Suppressor macrophage treated with lipopolysaccharide for 1 hour (primary cell): ENCODE measurements at regions not wholly inside any gene's neighbourhood (a gene's known extent, or its start where the extent isn't known, plus 50 kb on each side); places are given as distances from the start of the nearest gene placed in this dataset.

Experiments
- DNase-seq, 3 donors: peaks; one replicate each; pipeline ENCODE4 v3.0.0-alpha.2; 2020 to 2022

DNA sequence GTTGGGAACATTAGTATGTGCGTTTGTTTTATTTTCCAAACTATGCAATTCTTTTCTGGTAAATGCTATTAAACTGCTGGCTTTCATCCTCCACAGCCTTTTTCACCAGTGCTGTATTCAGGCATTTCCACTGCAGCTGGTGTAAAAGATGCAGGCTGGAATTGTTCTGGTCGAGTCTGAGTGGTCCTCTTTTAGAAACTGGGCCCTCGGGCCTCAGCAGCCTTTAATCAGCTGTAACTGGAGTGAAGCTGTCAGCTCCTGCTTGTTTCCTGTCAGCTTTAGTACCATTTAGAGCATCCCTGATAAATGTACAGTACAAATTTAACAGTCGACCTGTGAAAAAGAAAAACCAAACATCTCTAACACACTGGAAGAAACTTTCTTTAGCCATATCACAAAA is 979.6 kb downstream of the TFAP2A start:
- DNase-seq: no peak

GRCh38 chr6:9431945-9432344 is 982.9 kb downstream of the TFAP2A start:
- no peak for DNase-seq

DNA sequence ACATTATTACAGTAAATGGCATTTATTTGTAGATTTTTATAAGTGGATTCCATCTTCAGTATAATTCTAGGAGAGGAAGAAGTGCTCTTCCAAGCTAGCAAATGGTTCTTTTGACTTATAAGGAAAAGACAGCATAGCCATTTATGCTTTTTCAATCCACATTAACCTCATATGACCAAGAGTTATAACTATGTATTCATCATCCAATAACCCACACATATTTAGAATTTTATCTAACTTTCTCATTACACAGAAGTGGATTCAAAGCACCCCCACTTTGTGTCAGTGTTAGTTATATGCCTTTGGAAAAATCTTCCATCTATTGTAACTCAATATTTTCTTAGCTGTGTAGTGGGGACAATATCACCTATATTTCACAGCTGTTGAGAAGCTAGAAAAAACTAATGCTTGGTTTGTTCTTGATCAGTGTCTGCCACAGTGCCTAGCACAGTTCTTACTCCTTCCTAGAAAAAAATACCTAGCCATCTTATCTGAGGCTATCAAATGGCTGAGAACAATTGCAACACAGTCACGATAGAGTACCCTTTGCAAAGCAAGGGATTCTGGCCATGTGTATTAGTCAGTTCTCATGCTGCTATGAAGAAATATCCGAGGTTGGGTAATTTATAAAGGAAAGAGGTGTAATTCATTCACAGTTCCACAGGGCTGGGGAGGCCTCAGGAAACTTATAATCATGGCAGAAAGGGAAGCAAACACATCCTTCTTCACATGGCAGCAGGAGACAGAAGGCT is 986.3 kb downstream of the TFAP2A start:
- no peak for DNase-seq

DNA sequence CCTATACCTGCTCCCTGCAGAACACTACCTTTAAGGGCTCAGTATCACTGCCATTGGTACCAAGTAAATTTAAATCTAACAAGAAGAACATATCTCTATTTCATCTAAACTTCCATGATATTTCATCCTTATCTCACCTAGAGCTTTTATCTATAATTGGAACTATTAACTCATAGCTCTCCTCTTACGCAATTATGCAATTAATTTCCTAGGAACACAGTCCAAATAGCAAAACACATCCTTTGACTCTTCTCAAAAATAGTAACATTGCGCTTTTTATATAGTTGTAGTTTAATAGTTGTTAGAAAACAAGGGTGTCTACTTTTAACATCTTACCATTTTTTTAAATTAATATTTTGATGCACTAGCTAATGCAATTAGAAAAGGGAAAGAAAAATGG is 986.8 kb upstream of the SLC35B3 start:
- no peak for DNase-seq

- DNase-seq: no peak
Measured at GRCh38 chr6:9420316-9421015, 985.1 kb upstream of the SLC35B3 start.

DNA sequence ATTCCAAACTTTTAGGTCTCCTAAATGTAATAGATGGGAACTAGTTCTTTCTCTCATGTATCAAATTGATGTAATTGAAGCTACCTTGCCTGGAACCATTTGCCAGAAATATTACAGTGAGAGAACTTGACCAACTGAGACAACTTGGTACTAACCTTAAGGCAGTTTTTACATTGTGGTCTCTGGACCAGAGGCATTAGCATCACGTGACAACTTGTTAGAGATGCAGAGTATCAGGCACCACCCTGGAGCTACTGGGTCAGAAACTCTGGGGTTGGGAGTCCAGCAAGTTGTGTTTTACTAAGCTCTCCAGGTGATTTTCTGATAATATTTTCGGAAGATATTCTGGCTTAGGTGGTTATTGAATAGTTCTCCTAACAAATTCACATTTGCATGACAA is 982.1 kb upstream of the SLC35B3 start:
- DNase-seq: no peak

DNA sequence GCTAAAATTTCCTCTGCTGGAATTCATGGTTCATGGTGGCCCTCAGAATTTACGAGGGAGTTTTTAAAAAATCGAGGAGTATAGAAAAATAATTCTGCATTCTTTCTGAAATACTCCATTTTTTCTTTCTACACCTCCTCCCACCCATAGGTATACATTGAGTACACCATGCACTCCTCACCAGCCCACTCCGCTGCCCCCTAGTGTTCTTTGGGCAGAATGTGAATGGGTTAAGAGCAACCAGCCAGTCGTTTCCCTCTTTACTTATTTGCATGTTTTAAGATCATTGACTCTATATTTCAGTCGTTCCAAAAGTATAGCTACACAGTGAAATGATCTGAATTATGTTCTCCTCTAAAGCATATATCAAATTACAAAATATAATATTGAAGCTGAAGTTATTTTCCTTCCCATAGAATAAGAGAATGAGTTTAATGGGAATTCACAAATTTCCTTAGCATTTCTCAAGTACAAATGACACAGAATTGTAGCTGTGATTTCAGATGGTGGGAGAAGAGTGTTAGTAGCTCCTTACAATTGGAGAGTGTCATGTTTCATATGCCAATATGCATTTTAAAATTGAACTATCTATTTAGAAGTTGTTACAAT is 977.7 kb upstream of the SLC35B3 start:
- DNase-seq: peak in 2 of 3 donors; percentile 32 to 45

DNA sequence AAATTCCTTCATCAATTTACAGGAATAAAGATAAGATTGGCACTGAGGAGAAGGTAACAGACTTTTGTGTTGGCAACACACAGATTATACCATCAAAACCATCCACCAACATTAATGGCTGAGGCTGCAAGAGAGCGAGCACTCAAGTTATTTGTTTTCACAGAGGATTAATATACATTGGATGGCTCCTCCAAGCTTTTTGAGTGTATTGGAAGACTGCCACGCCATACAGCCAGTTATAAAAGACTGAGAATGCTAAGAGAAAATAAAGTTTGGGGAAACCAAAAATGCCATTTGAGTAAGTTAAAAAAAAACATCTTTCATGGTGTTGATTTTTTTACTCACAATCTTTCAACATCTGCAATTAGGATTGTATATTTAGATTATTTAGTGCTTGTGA is 973.8 kb upstream of the SLC35B3 start:
- DNase-seq: no peak

- DNase-seq: peak in 1 of 3 donors; percentile 11
Measured at GRCh38 chr6:9408402-9409117, 973.2 kb upstream of the SLC35B3 start.

DNA sequence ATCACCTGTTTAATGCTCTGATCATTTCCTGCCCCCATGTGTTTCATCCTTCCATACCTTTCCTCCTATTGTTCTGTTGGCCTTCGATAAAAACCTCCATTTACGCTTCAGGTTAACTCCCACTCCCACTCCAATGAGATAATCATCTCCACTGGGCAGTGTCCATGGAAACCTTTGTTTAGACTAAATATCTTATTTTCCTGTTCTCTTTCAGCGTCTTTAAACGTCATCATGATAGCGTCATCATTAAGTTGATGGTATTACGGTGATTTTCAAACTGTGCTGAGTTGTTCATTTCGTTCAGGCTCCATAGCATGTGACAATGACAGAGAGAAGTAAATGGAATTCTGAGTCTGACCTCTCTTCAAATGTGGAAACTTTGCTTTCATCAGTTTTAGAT is 970.5 kb upstream of the SLC35B3 start:
- DNase-seq: no peak

GRCh38 chr6:9405369-9405768 is 970.0 kb upstream of the SLC35B3 start:
- no peak for DNase-seq

DNA sequence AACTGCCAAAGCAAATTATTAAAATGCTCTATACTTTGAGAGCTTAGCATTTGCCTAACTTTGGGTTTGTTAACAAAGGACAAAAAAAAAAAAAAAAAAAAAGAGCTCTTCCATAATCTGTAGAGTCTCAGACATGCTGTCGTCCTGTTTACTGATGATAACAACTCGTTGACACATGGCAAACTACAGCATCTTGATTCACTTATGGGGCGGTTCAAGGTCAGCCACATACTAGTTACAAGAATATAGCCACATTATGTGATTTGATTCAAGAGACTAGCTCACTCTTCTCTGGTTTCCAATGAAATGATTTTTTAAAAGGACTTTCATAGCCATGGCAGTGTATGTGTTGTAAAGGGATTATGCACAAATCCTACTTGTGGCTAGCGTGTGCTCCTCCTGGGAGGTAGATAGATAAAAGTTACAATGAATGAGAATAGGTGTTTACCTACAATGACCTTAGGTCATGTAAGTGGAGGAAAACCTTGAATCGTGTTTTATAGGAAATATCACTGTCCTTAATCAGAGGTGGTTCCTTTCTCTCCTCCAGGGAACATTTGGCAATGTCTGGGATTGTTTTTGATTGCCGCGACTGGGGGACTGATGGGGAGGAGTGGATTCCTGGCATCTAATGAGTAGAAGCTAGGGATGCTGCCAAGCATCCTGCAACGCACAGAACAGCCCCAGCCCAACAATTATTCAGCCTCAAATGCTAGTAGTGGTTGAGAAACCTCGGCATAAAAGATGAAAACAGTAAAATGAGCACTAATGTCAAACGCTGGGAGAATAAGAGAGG is 969.2 kb upstream of the SLC35B3 start:
- no peak for DNase-seq

- DNase-seq: no peak
Measured at GRCh38 chr6:9403736-9404135, 968.4 kb upstream of the SLC35B3 start.

- no peak for DNase-seq
Measured at GRCh38 chr6:9401960-9402359, 966.6 kb upstream of the SLC35B3 start.

DNA sequence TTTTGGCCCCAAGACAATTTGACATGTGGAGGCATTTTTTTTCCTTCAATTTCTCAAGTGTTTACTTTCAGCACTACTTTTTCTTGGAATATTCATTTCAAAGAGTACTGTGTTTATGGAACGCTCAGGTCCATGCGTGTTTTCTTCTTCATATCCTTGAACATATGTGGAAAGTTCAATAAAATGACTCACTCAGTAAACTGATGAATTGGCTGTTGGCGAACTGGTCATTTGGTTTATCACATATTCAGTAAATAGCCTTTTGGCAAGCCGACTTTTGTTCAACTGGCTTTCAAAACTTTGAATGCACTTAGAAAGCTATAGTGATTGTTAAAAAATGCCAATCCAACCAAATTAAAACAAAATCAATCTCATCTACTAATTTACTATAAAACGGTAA is 964.6 kb upstream of the SLC35B3 start:
- no peak for DNase-seq

DNA sequence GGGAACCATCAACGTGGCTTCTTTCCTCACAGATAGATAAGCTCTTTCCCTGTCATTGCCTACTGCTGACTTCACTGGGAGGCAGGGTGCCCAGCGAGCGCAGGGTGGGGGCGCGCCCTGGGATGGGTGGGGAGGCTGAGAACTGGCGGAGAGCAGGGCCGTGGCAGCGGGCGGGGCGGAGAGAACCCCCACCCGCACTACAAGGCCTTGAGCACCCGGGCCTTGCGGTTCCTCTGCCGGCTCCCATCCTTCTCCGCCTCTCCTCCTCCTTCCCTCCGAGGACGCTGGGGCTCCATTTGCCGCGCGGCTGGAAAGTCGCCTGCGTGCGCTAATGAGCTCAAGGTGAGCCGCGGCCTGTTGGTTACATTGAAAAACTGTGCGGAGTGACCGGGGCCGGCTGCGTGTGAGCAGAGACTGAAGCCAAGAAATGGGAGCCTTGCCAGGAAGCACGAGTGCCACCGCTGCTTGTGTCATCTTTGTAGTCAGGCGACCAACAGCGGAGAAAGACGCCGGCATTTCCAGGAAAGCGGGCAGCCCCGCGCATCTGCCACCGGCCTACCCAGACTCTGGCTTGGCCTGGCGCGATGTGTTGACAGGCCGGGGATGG is 963.5 kb upstream of the SLC35B3 start:
- DNase-seq: no peak

DNA sequence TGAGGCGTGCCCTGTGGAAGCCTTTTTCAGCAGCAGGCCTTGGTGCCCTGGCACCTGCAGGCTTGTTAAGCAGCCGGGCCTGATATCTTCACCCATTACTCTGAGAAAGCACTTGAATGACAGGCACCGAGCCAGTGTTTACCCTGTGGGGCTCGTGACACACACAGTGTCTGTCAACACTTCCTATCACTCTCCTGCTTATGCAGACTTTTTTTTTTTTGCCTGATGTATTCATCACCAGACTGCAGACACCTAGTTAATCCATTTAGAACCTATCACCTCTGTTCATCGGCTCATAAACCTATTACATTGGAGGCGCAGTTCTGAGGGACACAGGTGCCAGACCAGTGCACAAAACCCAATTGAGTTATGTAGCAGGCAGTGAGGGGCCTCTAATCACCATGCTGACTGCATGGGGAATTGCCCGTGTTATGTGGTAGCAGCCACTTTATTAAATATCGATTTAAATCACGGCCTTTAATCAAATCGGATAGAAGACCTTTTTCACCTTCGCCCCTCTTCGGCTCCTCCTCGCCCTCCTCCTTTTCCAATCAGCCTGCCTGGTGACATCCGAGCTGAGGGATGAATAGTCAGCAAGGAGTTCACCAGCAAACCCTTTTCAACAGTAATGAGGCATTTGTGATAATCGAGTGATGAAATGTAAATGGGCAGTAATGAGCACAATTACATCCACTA is 962.9 kb upstream of the SLC35B3 start:
- DNase-seq: no peak

- DNase-seq: no peak
Measured at GRCh38 chr6:9388596-9388995, 953.3 kb upstream of the SLC35B3 start.

- DNase-seq: no peak
Measured at GRCh38 chr6:9380568-9380967, 945.2 kb upstream of the SLC35B3 start.

- DNase-seq: no peak
Measured at GRCh38 chr6:9373308-9373707, 938.0 kb upstream of the SLC35B3 start.

DNA sequence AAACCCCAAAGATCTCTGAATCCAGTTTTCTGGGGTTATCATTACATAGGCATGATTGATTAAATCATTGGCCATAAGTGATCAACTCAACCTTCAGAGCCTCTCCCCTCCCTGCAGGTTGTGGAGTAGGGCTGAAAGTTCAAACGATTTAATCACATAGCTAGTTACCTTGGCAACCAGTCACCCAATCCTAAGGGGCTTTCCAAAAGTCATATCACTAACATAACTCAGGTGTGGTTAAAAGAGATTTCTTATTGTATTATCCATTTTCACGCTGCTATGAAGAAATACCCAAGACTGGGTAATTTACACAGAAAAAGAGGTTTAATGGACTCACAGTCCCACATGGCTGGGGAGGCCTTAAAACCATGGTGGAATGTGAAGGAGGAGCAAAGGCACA is 935.1 kb upstream of the SLC35B3 start:
- no peak for DNase-seq

DNA sequence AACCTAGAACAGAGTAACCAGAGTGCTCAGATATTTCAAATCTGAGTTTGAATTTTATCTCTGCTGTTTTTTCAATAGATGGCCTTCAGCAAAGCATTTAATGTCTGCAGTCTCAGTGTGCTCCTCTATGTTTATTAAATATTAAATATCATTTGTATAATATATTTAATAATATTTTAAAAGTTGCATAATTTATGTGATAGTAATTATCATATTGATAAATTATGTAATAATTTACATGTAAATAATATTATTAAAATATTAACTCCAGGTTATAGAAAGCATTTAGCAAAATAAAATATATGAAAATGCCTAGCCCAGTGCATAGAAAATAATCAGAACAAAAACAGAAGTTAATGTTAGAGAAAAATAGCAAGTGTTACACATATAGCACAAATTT is 930.0 kb upstream of the SLC35B3 start:
- no peak for DNase-seq
